Mucosa of descending colon (tissue), 3 donors: ENCODE measurements at regions not wholly inside any gene's neighbourhood (a gene's known extent, or its start where the extent isn't known, plus 50 kb on each side); places are given as distances from the start of the nearest gene placed in this dataset.

Experiments used
- ATAC-seq: fragments of 200-7000 bp; cut with Tn5 transposase; one replicate; pipeline ENCODE4 v1.9.1; 2020; ENCODE audit warnings: mild to moderate bottlenecking, moderate library complexity
- DNase-seq, 3 donors: peaks; one replicate each; pipeline ENCODE4 v3.0.0-alpha.2; 2020
- H3K36me3 ChIP-seq: fragments of 200-600 bp; one replicate; pipeline ENCODE4 v1.8.0; 2021; ENCODE audit warnings: low read depth, mild to moderate bottlenecking
- H3K4me1 ChIP-seq: fragments of 200-600 bp; one replicate; pipeline ENCODE4 v1.8.0; 2021; ENCODE audit warnings: low read depth, mild to moderate bottlenecking
- H3K4me3 ChIP-seq: fragments of 200-600 bp; one replicate; pipeline ENCODE4 v1.8.0; 2021; ENCODE audit warnings: mild to moderate bottlenecking
- H3K9me3 ChIP-seq: fragments of 200-600 bp; one replicate; pipeline ENCODE4 v1.8.0; 2021; ENCODE audit warnings: mild to moderate bottlenecking
- intact Hi-C, 2 donors: fragments of 100-400 bp; cut with DNase I in 1 of 2; cut with micrococcal nuclease in 1 of 2; formaldehyde crosslinking; loops; one replicate each; pipeline versions ENCODE4 v1.11.0 to v1.11.1; 2022; cut with DNase I, micrococcal nuclease
- TF ChIP-seq, protein P1 (sequence below): fragments of 200-600 bp; IDR thresholded peaks from one replicate; pipeline ENCODE4 v1.8.0; 2022; ENCODE audit warnings: antibody characterized with exemption, mild to moderate bottlenecking
- donor health status: DM: no; HTN: no; CAD: no; lungs with moderate emphysema.
- donor health status: DM: no; HTN: no; CAD: no.
- donor health status: DM: no; HTN: yes; CAD: no.

DNA sequence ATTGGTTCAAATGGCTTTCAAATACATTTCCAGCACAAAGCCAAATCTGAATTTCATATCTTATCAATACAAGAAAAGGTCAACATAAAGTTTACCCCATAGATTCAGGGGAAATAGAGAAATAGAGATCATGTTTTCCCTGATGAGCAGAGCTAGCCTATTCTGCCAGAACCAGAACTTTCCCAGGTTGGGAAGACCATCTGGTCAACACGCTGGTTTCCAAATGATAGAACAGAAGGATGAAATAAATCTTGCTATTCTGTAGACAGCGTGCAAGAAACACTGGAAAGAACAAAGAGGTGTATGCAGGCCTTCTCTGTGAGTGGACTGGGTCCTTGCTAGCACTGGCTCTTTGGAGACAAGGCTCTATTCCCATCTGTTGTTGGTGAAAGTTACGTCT is 350.6 kb downstream of the NDFIP2 start:
- TF ChIP-seq, protein P1, sequence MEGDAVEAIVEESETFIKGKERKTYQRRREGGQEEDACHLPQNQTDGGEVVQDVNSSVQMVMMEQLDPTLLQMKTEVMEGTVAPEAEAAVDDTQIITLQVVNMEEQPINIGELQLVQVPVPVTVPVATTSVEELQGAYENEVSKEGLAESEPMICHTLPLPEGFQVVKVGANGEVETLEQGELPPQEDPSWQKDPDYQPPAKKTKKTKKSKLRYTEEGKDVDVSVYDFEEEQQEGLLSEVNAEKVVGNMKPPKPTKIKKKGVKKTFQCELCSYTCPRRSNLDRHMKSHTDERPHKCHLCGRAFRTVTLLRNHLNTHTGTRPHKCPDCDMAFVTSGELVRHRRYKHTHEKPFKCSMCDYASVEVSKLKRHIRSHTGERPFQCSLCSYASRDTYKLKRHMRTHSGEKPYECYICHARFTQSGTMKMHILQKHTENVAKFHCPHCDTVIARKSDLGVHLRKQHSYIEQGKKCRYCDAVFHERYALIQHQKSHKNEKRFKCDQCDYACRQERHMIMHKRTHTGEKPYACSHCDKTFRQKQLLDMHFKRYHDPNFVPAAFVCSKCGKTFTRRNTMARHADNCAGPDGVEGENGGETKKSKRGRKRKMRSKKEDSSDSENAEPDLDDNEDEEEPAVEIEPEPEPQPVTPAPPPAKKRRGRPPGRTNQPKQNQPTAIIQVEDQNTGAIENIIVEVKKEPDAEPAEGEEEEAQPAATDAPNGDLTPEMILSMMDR: no peak
- ATAC-seq (no peak), DNase-seq (no peak)
- H3K4me1 ChIP-seq: no peaks in the 10 kb centered on the region
- no peak overlapping the region for H3K4me3 ChIP-seq
- no peaks in the 10 kb centered on the region for H3K36me3 ChIP-seq
- intact Hi-C loops: no loop called here
- H3K9me3 ChIP-seq: no peaks in the 10 kb centered on the region

DNA sequence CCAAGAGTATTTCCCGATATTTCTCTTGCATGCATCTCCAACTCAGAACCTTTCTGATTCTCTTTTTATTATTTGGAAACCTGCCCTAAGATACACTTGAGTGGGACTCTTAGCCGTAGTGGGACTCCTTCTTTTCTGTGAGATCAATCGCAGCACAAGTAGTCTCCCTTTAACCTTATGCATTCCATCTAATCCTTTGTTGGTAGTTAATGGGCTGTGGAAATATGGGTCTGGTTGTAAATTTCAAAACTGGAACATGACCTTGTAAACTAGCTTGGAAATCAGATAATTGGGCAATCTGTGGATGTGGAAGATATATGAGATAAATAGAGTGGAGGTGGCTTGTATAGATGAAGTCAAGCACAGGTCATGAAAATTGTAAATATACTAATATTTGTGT is 350.0 kb downstream of the NDFIP2 start:
- Histone ChIP-seq H3K36me3 (no peaks in the 10 kb centered on the region), H3K4me1 (no peaks in the 10 kb centered on the region), H3K4me3 (no peak overlapping the region), H3K9me3 (no peaks in the 10 kb centered on the region)
- intact Hi-C loops: no loop called here
- TF ChIP-seq, protein P1: no peak
- ATAC-seq: no peak
- no peak for DNase-seq

DNA sequence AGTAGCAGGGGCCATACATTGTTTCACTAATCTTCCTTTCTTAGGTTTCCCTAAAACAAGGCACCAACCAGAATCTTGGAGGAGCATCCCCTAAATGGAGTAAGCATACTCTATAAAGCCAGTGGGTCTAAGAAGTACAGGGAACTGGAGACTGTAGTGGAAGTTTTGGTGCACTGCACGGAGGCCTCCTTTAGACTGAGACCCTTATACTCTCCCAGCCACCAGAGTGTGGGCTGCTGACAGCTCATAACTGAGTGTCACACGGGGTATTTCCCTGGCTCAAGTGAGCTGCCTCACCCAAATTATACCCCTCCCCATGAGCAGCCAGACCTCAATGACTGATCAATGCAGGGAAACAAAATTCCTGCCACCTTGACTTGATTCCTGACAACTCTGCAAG is 349.5 kb downstream of the NDFIP2 start:
- ATAC-seq: no peak
- Histone ChIP-seq H3K4me1 (no peaks in the 10 kb centered on the region), H3K9me3 (no peaks in the 10 kb centered on the region), H3K4me3 (no peak overlapping the region), H3K36me3 (no peaks in the 10 kb centered on the region)
- no peak for DNase-seq
- TF ChIP-seq, protein P1: no peak
- intact Hi-C loops: no loop called here

DNA sequence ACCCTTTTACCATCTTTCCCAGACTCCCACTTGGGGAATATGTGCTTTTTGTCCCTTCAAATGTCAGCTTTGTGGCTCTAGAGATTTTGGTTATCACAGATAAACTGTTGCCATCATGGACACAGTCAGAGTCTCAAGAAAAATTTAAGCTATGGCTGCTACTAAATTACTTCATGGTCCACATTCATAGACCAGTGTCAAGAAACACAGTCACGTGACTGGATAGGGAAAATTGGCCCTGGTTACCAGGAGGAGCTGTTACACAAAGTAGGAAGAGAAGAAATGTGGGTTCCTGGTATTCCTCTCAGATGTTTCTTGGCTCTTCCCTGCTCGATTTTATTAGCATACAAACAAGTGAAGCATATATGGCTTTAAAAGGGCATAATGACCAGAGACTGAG is 348.9 kb downstream of the NDFIP2 start:
- H3K36me3 ChIP-seq: no peaks in the 10 kb centered on the region
- DNase-seq: no peak
- ATAC-seq: no peak
- no peaks in the 10 kb centered on the region for H3K9me3 ChIP-seq
- TF ChIP-seq, protein P1: no peak
- intact Hi-C loops: no loop called here
- no peaks in the 10 kb centered on the region for H3K4me1 ChIP-seq
- no peak overlapping the region for H3K4me3 ChIP-seq

DNA sequence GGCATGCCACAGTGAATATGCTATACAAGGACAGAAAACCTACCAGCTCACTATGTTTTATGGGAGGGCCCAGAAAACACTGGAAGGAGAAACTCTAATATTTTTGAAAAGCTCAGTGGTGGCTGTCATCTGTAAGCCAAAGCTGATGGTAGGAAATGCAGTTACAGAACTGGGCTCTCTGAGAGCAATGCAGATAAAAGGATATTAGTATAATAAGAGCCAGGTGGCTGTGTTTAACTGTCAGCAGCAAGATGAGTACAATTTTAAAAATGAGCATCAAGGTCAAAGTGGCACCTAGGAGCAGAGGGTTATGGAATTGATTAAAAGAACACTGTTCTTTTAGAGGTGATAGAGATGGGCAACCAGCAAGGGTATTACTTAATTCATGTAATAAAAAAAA is 345.0 kb downstream of the NDFIP2 start:
- ATAC-seq (no peak), DNase-seq (no peak)
- H3K4me1 ChIP-seq: no peaks in the 10 kb centered on the region
- H3K4me3 ChIP-seq: no peak overlapping the region
- intact Hi-C loops: no loop called here
- H3K36me3 ChIP-seq: no peaks in the 10 kb centered on the region
- no peaks in the 10 kb centered on the region for H3K9me3 ChIP-seq
- TF ChIP-seq, protein P1: no peak

DNA sequence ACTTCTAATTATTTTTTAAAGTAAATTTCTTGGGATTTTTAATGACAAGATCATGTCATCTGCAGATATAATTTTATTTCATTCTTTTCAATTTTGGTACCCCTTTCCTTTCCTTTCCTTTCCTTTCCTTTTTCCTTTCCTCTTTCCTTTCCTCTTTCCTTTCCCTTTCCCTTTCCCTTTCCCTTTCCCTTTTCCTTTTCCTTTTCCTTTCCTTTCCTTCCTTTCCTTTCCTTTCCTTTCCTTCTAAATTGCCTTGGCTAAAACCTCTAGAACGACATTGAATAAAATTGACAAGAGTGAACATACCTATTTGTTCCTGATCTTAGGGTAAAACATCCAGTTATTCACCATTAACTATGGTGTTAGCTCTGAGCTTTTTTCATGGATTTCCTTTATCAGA is 334.1 kb downstream of the NDFIP2 start:
- Histone ChIP-seq H3K9me3 (no peaks in the 10 kb centered on the region), H3K4me1 (no peaks in the 10 kb centered on the region), H3K4me3 (no peak overlapping the region), H3K36me3 (no peaks in the 10 kb centered on the region)
- no peak for ATAC-seq
- DNase-seq: no peak
- intact Hi-C loops: no loop called here
- TF ChIP-seq, protein P1: no peak
